GM03348 (cell line): ENCODE measurements at regions not wholly inside any gene's neighbourhood (a gene's known extent, or its start where the extent isn't known, plus 50 kb on each side); places are given as distances from the start of the nearest gene placed in this dataset.

ENCODE experiments used
- DNase-seq: peaks from one replicate; pipeline ENCODE4 v3.0.0; 2012; ENCODE audit warnings: low spot score

GRCh38 chr1:172980971-172981370 is 69.8 kb downstream of the TNFSF18 start:
- DNase-seq: no peak
